Endothelial cell of hepatic sinusoid (primary cell): ENCODE measurements at regions not wholly inside any gene's neighbourhood (a gene's known extent, or its start where the extent isn't known, plus 50 kb on each side); places are given as distances from the start of the nearest gene placed in this dataset.

Experiments
- in situ Hi-C: cut with HindIII; loops from 2 replicates; pipeline ENCODE4 v1.10.0; 2017; ENCODE audit warnings: low sequenced_read_pairs

DNA sequence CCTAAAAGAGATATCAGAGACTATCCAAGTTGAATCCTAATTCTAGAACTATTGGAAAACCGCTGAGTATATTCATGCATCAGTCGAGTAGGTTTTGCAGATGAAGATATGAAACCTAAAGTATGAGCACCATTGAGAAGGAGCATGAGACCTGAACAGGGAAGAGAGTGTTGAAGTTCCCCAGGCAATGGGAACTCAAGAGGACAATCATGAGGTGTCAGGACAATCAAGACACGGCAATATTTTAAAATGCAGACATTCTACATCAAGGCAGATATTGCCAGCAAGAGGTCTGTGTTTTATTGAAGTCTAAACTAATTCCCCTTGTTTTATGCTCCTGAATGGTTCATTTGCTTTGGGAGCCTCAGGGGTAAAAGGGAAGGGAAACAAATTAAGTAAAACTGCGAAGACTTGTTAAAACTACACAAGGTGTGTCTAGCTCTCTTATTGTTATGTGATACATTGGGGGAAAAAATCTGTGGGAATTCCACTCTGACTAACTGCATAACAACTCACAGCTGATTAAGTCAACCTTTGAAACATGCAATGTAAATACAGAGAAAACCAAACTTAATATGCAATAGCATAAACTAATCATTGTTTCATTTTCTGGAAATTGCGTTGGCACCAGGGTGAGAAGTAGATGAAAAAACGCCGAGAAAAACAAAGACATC is 347.9 kb upstream of the ADGRL2 start:
- in situ Hi-C loops = no loop called here

DNA sequence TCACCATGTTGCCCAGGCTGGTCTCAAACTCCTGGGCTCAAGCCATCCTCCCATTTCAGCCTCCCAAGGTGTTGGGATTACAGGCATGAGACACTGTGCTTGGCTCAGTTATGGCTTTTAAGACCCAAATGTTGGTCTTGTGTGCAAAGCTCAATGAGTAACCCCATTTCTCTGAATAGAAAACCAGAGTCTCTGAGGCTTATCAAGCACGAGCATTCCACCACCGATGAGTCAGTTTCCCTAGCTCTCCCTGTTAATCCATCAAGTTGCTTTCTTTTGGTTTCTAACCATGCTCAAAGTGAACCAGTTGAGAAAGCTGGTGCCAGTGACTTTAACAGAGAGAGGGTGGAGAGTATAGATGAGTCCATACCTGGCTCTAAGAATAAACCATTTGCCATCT is 350.9 kb upstream of the ADGRL2 start:
- in situ Hi-C loops = no loop called here

DNA sequence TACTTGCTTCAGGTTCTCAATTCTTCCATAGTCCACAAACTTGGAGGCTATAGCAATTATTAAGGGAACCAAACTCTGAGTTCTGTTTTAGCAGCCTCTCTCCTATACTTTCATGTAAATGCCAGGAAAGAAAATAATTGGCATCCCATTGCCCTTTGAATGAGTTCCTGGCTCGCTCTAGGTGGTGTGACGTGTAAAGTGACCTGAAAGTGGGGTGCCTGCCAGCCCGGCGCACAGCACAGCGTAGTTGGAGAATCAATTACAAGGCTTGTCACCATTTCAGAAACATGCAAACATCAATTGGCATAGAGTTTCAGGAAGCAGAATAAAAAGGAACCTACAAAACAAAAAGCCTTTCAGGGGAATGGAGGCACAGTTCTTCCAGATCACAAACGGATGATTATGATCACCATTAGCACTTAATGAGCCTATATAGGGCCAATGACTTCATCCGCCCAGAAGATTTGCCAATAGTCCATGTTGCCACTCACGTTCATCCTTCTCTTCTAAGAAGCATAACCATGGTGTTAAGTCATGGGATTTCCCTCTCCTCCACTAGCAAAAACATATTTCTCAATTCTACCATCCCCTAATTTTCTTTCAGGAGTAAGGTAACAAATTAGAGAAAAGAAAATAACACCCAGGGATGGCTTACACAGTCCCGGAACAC is 354.6 kb upstream of the ADGRL2 start:
- in situ Hi-C loops = no loop called here

DNA sequence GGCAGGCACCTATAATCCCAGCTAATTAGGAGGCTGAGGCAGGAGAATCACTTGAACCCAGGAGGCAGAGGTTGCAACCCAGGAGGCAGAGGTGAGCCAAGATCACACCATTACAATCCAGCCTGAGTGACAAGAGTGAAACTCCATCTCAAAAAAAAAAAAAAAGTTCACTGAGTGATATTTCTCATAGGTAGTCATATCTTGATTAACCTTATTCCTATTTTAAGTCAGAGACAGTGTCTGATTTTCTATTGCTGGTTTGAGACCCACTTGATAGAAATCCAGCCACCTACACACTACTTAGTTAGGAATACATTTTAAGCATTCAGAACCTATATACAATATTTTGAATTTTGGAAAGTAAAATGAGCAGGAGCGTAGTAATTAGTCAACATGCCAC is 357.4 kb upstream of the ADGRL2 start:
- in situ Hi-C loops = no loop called here

DNA sequence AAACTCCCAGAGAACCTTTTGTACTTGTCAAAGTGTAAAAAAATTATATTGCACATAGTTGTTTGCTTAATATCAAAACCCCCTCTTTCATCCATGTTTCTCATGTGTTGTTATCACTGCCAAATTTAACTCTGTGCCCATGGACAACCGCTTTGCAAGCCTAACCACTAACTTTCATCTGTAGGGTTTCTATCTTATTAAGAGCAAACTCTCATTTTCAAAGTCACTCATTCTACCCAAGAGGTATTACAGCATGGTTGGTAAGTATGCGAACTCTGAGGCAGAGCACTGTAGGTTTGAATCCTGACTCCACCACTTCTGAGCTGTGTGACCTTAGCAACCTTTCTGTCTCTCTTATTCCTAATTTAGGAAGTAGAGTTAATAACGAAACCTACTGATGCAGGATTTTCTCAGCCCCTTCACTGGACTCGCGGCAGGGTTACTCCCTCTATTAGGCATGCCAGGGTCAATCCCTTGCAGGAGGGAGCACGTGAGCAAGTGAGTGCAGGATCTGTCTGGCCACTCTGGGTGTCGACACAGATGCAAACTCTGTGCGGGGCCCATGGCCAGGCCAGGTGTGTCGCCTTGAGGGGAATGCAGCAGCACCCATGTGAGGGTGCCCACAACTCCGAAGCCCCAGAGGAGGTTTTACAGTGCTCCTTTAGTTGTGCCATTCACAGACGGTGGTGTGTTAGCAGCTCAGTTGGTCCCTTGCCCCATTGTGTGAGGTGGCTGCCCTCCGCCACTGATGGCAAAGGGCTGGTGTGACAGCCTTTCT is 361.5 kb upstream of the ADGRL2 start:
- in situ Hi-C loops = no loop called here

DNA sequence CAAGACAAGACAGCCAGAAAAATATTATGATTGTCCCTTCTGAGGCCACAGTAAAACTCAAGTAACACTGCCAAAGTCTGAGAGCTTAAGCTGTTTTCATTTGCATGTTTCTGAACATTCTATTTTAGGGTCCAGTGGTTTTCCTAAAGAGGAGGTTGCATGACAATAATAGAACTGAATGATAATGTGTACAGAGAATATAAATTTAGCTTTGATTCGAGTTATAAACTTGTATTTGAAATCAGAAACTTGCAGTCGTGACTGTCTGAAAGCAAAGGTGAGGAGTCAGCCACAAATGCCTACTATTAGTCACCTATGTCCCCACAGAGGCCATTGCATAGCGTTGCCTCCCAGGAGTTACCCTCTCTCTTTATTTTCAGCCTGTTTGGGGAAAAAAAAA is 363.1 kb upstream of the ADGRL2 start:
- in situ Hi-C loops = no loop called here

DNA sequence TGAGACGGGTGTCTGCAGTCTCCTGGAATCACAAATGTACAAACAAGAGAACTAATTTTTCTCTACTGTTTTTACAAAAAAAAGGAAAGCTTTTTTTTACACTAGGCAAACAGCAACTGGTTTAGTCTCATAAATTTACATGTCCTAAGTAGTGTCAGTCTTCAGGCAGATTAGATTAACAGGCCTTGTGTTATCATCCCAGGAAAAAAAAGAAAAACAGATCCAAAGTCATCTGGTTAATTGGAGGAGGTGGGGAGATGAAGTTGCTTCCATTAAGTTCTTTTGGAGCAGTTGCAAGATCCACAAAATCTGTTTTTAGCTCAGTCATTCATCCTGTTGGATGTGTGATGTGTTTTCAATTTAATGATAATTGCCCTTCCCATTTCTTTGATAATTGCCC is 363.5 kb upstream of the ADGRL2 start:
- in situ Hi-C loops = no loop called here

DNA sequence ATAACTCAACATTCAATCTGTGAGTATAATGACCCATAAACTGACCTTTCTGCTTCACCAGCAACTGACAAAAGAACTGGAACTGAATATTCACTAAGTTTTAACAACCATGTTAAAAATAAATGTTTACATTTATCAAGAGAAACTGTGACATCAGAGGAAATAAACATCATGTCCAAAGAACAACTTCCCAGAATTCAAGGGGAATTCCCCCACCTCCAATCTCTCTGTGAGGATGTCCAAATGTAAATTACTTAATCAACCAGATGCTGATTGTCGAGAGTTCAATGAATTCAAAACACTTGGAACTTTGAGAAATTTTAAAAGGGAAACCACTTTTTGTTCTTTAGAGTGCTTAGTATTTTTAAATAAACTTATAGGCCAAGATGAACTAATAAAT is 365.6 kb upstream of the ADGRL2 start:
- in situ Hi-C loops = no loop called here

DNA sequence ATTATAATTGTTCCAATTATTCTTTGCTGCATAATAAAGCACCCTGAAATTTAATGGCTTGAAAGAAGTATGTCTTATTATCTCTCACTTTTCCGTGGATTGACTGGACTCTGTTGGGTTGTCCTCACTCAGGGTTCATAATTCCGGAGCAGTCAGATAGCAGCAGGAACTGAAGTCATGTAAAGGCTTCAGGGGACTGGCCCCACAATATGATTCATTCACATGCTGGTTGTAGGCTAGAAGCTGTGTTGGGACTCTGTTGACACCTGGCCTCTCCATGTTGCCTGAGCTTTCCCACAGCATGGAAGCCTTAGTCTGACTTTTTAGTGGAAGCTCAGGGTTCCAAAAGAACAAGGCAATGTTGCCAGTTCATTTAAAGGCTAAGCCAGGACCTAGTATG is 367.1 kb upstream of the ADGRL2 start:
- in situ Hi-C loops = no loop called here

DNA sequence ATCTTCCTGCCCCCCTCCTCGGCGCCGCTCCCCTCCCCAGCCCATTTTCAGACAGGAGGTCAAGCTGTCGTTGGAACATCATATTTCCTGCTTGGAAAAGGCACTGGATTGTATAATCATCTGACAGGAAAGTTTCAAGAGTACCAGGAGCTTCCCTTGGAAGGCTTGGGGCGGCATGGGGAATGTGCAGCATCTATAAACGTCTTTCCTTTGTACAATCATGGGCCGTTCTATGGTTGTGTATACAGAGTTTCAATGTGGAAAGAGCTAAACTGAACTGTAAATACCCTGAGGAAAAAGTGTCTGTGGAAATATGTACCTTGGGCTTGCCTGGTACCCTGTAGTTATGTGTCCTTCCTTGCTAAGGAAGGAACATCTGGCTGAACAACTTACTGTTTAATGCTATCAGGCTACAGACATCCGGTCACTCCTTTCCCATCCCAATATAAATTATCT is 368.1 kb upstream of the ADGRL2 start:
- in situ Hi-C loops = no loop called here

DNA sequence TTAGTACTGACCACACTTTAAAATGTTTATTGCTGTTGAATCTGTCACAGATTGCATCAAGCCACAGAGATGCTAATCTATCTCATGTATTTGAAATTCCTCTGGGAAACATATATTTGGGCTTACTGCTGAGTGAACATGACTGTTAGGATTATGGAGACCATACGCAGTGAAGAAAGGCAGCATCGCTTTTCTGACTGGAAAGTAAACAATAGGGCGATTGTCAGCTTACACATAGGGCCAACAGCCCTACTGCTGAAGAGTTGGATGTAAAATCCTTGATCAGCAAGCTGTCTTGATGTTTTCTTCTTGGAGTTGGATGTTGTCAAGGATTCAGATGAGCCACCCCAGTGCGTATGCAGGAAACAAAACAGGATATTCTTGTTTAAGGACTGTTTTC is 368.7 kb upstream of the ADGRL2 start:
- in situ Hi-C loops = no loop called here

DNA sequence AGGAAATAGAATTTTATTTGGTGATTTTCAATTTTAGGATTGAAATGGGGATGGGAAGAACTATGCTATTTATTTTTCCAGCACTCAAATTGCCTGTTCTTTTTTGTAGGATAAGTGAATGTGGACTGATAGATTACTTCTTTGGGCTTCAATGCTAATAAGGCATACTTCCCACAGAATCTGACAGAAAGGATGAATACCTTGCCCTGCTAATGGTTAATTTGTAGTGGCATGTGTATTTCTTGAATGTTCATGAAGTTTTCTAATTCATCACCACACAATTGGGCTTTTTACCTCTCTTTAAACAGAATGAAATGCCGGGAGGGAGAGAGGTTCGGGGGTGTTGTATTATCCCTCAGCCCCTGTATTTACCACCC is 369.1 kb upstream of the ADGRL2 start:
- in situ Hi-C loops = no loop called here

DNA sequence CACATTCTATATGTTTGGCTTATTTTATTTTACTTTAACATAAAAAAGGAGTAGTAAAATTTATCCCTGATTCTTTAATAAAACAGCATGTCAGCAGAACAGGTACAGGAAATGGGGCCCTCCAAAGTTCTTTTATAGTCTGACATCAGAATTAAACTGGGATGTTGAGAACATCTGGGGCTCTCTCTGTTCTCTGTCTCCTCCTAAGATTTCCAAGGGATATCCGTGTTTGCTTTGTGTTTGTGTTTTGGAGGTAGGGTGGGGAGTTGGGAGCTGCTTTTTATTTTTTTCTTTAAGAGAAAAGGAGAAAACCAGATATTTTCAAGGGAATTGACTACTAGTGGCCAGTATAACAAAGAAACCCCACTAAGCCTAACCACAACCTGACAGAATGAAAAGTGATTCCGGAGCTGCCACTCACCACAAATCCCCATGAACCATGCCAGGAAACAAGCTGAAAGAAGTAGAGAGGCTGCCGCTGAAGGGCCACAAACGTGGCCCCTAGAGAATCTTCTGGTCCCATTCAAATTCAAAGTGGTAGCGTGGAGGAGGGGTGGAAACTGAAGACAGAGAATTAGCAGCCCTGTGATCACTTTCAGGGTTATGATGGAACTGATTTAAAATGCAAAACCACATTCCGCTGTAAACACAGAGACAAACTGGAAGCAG is 369.6 kb upstream of the ADGRL2 start:
- in situ Hi-C loops = no loop called here

DNA sequence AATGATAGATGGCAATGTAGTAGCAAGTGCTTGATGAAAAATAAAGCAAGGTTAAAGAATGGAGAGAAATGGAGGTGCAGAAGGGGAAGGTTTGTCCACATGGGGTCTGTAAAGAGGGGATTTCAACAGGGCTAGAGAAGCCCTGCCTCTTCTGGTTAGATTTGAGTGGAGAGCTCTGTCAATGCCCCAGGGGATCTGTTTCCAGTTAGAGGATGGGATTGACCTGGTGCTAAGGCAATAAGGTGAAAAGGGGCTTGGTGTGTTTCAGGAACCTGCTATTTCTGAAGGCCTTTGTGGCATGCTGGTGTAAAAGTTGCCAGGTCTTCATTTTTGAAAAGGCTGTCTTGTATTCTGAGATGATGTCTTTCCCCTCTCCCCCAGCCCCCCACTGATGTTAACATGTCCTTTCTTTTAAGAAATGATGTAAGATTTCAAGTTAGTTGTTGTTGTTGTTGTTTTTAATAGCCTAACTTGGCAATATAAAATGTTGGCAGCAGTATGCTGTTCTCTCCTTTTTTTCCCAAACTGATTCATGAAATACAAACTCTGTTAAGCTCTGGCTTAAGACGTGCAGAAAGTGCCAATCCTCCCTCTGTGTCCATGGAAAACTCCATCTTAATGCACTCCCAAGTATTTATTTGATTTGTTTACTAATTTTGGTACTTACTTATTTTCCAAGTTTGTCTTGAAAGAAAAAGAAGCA is 370.3 kb upstream of the ADGRL2 start:
- in situ Hi-C loops = no loop called here

DNA sequence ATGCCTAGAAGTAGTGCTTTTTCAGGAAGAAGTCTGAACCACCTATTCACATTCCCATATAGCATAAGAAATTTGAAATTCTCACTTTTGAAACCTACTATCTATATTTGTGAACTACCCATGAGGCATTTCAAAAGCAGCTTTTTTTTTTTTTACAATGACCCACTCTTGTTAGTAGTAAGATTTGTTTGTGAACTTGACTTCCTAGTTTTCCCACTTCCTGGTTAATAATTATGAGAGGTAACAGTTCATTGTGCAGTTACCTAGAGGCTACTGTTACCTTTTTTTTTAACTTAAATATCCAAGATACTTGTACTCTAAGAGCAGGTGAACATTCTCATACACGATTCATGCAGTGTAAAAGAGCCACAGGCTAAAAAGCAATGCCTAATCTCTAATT is 371.7 kb upstream of the ADGRL2 start:
- in situ Hi-C loops = no loop called here

DNA sequence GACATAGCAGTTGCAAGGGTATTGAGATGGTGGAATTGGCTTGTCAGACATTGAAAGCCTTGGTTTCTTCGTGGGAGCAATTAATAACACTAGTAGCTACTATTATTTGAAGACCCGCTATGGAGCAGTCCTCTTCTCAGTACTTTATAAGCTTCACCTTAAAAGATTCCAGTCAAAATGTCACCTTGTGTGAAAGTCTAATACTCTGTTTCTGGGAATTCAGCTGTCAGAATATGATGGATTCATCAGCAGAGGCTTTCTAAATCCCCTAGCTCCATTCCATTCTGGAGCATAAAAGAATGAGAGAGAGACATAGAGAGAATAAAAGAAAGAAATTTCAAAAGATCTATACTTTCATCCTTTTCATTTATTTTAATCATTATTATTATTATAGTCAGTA is 375.9 kb upstream of the ADGRL2 start:
- in situ Hi-C loops = no loop called here

DNA sequence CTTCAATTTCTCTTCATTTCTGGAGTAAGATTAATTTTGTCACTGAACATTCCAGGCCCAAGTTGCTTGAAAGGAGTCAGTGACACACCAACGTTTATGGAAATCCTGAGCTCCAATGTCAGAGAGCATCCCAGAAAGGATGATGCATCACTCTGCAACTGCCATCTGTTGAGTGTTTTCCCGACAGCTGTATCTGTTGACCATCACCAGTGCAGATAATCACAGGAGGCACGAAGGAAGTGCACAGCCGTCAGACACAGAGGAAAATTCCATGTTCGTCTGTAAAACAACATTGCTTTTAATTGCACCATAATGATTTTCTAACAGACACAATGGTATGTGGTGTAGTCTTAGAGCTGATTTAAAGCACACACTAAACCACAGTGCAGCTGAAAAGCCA is 376.7 kb upstream of the ADGRL2 start:
- in situ Hi-C loops = no loop called here

DNA sequence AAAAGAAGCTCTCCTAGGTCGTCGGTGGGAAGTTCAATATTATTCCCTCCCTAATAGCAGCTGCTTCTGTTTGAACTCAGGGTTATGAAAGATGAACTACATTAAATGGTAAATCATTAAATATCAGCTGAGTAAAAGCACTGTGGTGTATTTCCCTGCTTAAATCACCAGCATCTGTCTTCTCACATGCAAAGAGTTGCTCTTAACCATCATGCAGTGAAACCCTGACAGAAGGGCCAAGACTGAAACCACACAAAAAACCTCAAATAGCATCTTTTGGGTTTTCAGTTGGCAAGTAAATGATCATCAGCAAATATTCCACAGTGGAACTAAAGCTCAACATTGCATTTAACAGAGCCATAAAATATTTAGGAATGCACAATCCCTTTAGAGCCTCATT is 380.0 kb upstream of the ADGRL2 start:
- in situ Hi-C loops = no loop called here

DNA sequence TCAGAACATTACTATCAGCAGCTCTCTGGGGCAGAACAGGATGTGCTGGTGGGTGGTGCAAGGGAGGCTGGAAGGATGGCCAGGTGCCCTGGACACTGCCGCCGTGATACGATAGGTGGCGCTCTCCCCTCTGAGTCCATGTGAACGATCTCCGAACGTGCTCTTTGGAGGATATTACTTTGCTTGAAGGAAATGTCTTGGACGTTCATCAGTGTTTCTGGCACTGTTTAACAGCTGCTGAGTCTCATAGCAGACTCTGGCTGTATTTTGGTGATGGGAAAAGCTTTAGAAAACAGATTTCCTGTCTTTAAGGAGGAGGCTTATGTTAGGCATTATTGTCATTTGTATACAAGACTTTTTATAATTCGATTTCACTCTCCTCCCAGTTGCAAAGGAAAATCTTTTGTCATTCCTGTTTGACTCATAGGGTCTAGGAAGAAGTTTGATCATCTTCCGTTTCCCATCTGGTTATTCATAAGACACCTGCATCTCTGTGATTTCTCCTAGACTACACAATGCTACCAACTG is 386.2 kb upstream of the ADGRL2 start:
- in situ Hi-C loops = no loop called here

DNA sequence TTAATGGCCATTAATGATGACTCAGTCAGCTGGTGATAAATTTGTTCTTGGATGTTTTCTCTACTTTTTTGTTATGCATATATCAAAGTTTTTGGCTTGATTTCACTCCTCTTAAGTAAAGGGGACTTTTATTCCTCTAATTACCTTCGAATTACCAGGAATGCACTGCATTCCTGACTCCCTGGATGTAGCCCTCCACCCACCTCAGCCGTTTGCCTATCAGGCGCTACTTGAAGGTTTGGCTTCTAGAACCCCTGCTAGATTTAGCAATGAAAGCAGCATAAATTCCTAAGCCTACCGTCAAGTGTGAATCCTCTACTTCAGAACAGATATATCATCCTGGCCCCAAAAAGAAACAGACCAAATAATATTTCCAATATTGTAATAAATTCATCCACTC is 387.8 kb upstream of the ADGRL2 start:
- in situ Hi-C loops = no loop called here

DNA sequence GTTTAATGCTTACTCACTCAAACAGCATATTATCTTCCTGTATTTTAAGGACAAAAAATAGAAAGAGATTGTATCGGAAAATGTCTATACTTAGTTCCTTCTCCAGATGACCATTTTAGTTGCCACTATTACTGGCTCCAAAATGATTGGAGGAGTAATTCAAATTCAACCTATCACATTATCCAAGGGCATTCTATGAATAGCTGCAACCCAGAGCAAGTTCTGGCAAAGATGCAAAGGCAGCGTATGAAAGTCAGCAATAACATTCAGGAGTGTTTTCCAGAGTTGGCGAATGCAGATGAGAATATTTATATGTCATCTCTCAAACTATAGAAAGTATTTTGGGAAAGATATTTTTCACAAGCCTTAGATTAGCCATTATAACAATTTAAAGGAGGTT is 389.8 kb upstream of the ADGRL2 start:
- in situ Hi-C loops = no loop called here
